Lung (tissue), 11 donors: ENCODE measurements at regions not wholly inside any gene's neighbourhood (a gene's known extent, or its start where the extent isn't known, plus 50 kb on each side); places are given as distances from the start of the nearest gene placed in this dataset.
A peak's percentile ranks its signal among the peaks of the same experiment; 100 is the strongest.

Source experiments
- ATAC-seq: fragments of 200-7000 bp; cut with Tn5 transposase; one replicate; pipeline ENCODE4 v1.9.1; 2020; ENCODE audit warnings: moderate number of reproducible peaks; ENCODE audit not compliant: insufficient read depth, low FRiP score
- DNase-seq, 3 donors: peaks; one replicate each; pipeline ENCODE4 v3.0.0-alpha.2; 2013 to 2017
- H3K27ac ChIP-seq, 2 donors: one replicate each; pipeline ENCODE4 v1.5.1; 2013; ENCODE audit warnings: mild to moderate bottlenecking in 2 of 2, moderate library complexity in 2 of 2, control low read depth in 1 of 2, inconsistent platforms in 1 of 2, low read depth in 1 of 2, low read length in 1 of 2
- H3K27me3 ChIP-seq, 3 donors: one replicate each; pipeline ENCODE4 v1.5.1; 2013; ENCODE audit warnings: low read length in 2 of 3; ENCODE audit not compliant: control insufficient read depth in 3 of 3, insufficient read depth in 3 of 3
- H3K36me3 ChIP-seq, 4 donors: one replicate each; pipeline ENCODE4 v1.5.1; 2013; ENCODE audit warnings: low read length in 4 of 4, mild to moderate bottlenecking in 1 of 4, moderate library complexity in 1 of 4; ENCODE audit not compliant: control insufficient read depth in 4 of 4, insufficient read depth in 4 of 4
- H3K4me1 ChIP-seq, 5 donors: one replicate each; pipeline ENCODE4 v1.5.1; 2013; ENCODE audit warnings: low read length in 5 of 5, mild to moderate bottlenecking in 2 of 5, moderate library complexity in 1 of 5; ENCODE audit not compliant: control insufficient read depth in 5 of 5, insufficient read depth in 5 of 5
- H3K4me3 ChIP-seq: one replicate; pipeline ENCODE4 v1.5.1; 2013; ENCODE audit warnings: mild to moderate bottlenecking, control low read depth, moderate library complexity
- H3K9ac ChIP-seq, 2 donors: one replicate each; pipeline ENCODE4 v1.5.1; 2013; ENCODE audit warnings: low read length in 2 of 2, control low read depth in 1 of 2; ENCODE audit not compliant: insufficient read depth in 1 of 2
- H3K9me3 ChIP-seq, 4 donors: one replicate each; pipeline ENCODE4 v1.5.1; 2013; ENCODE audit warnings: low read length in 3 of 4, mild to moderate bottlenecking in 1 of 4, moderate library complexity in 1 of 4; ENCODE audit not compliant: control insufficient read depth in 4 of 4, insufficient read depth in 3 of 4
- CTCF ChIP-seq: IDR thresholded peaks from 2 replicates; pipeline ENCODE4 v1.5.1; 2012; ENCODE audit warnings: mild to moderate bottlenecking; ENCODE audit errors: control extremely low read depth, extremely low read depth
- WGBS, 2 donors: extraction: QIAGEN DNeasy Blood & Tissue Kit; methylation state at CpG; one replicate each; pipeline ENCODE4 v1.1.7; 2013; 5-methylcytosine and 5-hydroxymethylcytosine counted together
- donor health status: control.
- donor health status: control.
- donor health status: Bipolar disorder and iron deficiency.
- donor health status: healthy.
- donor health status: DM: yes; HTN: yes; CAD: no.

GRCh38 chr13:30128095-30128494 lies 179.3 kb downstream of the KATNAL1 start:
- Histone ChIP-seq H3K27ac (no peak overlapping the region), H3K9me3 (no peaks in the 10 kb centered on the region), H3K27me3 (no peaks in the 10 kb centered on the region), H3K4me1 (peaks cover 0 to 2% (median 0%) of the 10 kb centered on the region in 5 donors), H3K9ac (no peak overlapping the region), H3K4me3 (no peak overlapping the region), H3K36me3 (no peaks in the 10 kb centered on the region)
- no peak for ATAC-seq
- peak in 1 of 3 donors; percentile 35 for DNase-seq
- no peak for TF ChIP-seq CTCF
- WGBS, 2 donors, result 89 to 95% methylated on average over 1 of the region's 1 CpG

- WGBS, 2 donors, result 94 to 95% methylated on average over 4 of the region's 4 CpGs
- no peak overlapping the region for H3K9ac ChIP-seq
- no peak for TF ChIP-seq CTCF
- no peaks in the 10 kb centered on the region for H3K9me3 ChIP-seq
- ATAC-seq (no peak), DNase-seq (no peak)
- H3K4me1 ChIP-seq, result no peaks in the 10 kb centered on the region
- H3K27me3 ChIP-seq, result no peaks in the 10 kb centered on the region
- H3K36me3 ChIP-seq, result no peaks in the 10 kb centered on the region
- H3K27ac ChIP-seq, result no peak overlapping the region
- H3K4me3 ChIP-seq, result no peak overlapping the region
Observed at GRCh38 chr13:30126903-30127428, 180.4 kb downstream of the KATNAL1 start.

- no peak for TF ChIP-seq CTCF
- no peak overlapping the region for H3K4me3 ChIP-seq
- DNase-seq (peak; percentile 55 to 84 (median 55)), ATAC-seq (peak; percentile 75)
- no peak overlapping the region for H3K9ac ChIP-seq
- no peaks in the 10 kb centered on the region for H3K27me3 ChIP-seq
- peak overlapping the region in 1 of 2 donors; percentile 15 for H3K27ac ChIP-seq
- 46 to 54% methylated on average over 5 of the region's 5 CpGs for WGBS, 2 donors
- no peaks in the 10 kb centered on the region for H3K4me1 ChIP-seq
- no peaks in the 10 kb centered on the region for H3K36me3 ChIP-seq
- no peaks in the 10 kb centered on the region for H3K9me3 ChIP-seq
Observed at GRCh38 chr13:30125422-30126073, 181.8 kb downstream of the KATNAL1 start.
